GM12865 (cell line): ENCODE measurements at regions not wholly inside any gene's neighbourhood (a gene's known extent, or its start where the extent isn't known, plus 50 kb on each side); places are given as distances from the start of the nearest gene placed in this dataset.
"Not testable (repeated sequence)": the region's sequence is repeated elsewhere in the genome, so short reads cannot be mapped to it uniquely, and the experiment has no call there.

Experiments
- DNase-seq: peaks from one replicate; pipeline ENCODE4 v3.0.0; 2010; ENCODE audit warnings: low read depth
- H3K4me3 ChIP-seq: 2 replicates; pipeline ENCODE4 v1.5.1; 2011; ENCODE audit warnings: mild to moderate bottlenecking, low read depth, low read length, control low read depth
- TF ChIP-seq, protein P1 (sequence below): IDR thresholded peaks from 2 replicates; pipeline ENCODE4 v1.5.1; 2011; ENCODE audit warnings: low read length, control low read depth, low read depth, inconsistent platforms; ENCODE audit not compliant: insufficient read depth; ENCODE audit errors: missing control alignments

DNA sequence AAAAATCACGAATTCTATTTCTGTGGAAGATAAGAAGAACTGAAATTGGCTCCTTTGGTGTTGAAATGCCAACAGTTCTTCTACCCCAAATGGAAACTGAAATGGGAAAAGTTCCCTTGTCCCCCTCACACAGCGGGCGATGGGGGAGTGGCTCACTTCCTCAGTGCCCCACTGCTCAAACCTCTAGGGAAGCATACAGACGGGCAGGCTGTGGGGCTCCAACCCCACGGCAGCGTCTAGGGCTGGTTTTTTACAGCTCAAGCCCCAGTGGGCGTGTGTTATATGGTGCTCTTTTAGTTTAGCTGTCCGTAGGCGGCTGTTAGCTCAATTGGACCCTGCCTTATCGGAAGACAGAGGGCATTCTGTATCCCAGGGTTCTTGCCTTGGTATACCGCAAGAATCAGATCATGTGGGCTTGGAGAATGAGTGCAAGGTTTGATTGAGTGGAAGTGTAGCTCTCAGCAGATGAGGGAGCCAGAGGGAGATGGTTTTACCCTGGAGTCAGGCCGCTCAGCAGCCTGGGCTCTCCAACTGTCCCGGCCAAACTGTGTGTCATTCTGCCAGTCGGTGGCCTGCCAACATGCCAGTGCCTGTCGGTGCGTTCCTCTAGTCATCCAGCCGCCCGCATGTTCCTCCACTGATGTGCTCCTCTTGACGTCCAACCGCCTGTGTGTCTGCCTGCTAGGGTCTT, 166.3 kb upstream of the ZNF608 start:
- TF ChIP-seq, protein P1, sequence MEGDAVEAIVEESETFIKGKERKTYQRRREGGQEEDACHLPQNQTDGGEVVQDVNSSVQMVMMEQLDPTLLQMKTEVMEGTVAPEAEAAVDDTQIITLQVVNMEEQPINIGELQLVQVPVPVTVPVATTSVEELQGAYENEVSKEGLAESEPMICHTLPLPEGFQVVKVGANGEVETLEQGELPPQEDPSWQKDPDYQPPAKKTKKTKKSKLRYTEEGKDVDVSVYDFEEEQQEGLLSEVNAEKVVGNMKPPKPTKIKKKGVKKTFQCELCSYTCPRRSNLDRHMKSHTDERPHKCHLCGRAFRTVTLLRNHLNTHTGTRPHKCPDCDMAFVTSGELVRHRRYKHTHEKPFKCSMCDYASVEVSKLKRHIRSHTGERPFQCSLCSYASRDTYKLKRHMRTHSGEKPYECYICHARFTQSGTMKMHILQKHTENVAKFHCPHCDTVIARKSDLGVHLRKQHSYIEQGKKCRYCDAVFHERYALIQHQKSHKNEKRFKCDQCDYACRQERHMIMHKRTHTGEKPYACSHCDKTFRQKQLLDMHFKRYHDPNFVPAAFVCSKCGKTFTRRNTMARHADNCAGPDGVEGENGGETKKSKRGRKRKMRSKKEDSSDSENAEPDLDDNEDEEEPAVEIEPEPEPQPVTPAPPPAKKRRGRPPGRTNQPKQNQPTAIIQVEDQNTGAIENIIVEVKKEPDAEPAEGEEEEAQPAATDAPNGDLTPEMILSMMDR, result no peak
- no peak overlapping the region for H3K4me3 ChIP-seq

GRCh38 chr5:124913329-124913653, 166.9 kb upstream of the ZNF608 start:
- no peak for DNase-seq
- no peak overlapping the region for H3K4me3 ChIP-seq
- TF ChIP-seq, protein P1, result no peak

More for the DNA sequence above, 166.3 kb upstream of the ZNF608 start:
- no peak for DNase-seq

- not testable (repeated sequence) for DNase-seq, H3K4me3 ChIP-seq
These were observed 169.9 kb upstream of the ZNF608 start for GRCh38 chr5:124916313-124916712.

- TF ChIP-seq, protein P1, result no peak
- DNase-seq, result no peak
- H3K4me3 ChIP-seq, result no peak overlapping the region
These were observed 172.2 kb upstream of the ZNF608 start for GRCh38 chr5:124918618-124919017.

DNA sequence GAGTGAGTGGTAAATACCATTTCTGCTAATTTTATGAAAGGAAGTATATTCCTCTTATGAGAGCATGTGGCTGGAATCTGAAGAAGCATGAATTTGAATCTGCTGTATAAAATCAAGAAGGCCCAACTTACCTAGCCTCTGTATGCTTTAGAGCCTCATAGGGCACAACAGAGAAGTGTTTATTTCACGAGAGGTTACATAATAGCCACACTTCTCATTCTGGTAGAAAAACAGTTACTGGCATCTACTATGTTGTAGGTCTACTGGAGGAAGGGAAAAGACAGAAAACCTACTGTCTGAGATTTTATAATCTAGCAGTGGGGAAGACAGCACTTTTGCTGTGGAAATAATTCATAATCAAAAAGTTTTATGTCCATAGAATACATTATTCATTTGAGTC, 172.6 kb upstream of the ZNF608 start:
- no peak for DNase-seq
- H3K4me3 ChIP-seq, result no peak overlapping the region
- TF ChIP-seq, protein P1, result no peak

GRCh38 chr5:124919747-124920525, 173.5 kb upstream of the ZNF608 start:
- H3K4me3 ChIP-seq, result no peak overlapping the region
- no peak for DNase-seq
- TF ChIP-seq, protein P1, result no peak

DNA sequence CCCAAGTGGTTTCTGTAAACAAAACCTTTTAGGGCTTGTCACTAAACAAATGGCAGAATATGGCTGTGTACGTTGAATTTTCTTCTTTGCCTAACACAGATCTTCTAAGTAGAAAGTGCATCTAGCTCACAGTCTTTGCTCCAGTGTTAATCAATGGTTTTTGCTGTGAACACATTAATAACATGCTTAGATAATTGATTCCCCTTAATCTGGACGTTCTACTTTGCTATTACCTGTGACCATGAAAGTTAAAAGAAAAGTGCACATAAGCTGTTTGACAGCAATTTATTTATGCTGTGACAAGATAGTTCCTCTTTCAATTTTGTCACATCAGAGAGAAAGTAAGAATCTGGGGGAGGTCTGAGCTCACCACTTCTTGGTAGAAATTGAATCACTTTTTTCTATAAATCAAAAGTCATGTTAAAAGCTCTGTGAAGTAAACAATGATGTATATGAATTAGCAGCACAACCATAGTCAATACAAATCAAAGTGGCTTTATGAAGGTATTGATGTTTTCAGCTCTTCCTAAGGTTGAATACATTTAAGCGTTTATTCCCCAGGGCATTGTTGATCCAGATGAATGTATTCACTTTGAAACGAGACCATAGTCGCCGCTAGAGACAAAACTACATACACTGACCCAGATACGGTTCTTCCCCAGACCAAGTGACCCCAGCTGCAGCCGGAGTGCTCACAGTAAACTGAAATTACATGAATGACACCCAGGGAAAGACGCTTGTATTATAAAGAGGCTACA, 174.6 kb upstream of the ZNF608 start:
- peak; percentile 90 for DNase-seq
- TF ChIP-seq, protein P1, result no peak
- peak overlapping the region; percentile 55 for H3K4me3 ChIP-seq
